GM18499 (cell line): ENCODE measurements at regions not wholly inside any gene's neighbourhood (a gene's known extent, or its start where the extent isn't known, plus 50 kb on each side); places are given as distances from the start of the nearest gene placed in this dataset.

Experiments
- ATAC-seq: cut with Tn5 transposase; IDR thresholded peaks from one replicate; pipeline ENCODE4 v1.9.1; 2021; ENCODE audit warnings: moderate number of reproducible peaks; ENCODE audit not compliant: insufficient read depth, unreplicated experiment

- ATAC-seq, result no peak
These were observed 71.7 kb upstream of the WIPF1 start for GRCh38 chr2:174669336-174669735.

DNA sequence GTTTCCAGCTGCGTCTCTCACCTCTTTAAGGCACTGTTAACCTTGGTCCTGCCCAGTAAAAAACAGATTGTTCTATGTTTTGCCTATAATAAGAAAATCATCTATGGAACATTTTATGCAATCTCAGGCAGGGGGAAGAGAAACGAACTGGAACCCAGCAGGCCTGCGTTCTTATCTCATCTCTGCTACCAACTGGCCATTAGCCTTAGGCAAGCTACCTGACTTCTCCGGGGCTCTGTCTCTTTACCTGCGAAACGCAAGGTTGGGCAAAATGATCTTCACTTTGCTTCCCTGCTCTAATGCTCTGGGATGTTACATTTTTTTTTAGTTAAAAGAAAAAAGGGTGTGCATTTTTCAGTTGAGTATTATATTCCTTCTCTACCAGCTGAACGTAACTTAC is 70.5 kb upstream of the WIPF1 start:
- ATAC-seq, result no peak

- no peak for ATAC-seq
These were observed 69.8 kb upstream of the WIPF1 start for GRCh38 chr2:174667250-174667860.

GRCh38 chr2:174666845-174667244 is 69.2 kb upstream of the WIPF1 start:
- no peak for ATAC-seq

- no peak for ATAC-seq
These were observed 68.7 kb upstream of the WIPF1 start for GRCh38 chr2:174666312-174666711.

DNA sequence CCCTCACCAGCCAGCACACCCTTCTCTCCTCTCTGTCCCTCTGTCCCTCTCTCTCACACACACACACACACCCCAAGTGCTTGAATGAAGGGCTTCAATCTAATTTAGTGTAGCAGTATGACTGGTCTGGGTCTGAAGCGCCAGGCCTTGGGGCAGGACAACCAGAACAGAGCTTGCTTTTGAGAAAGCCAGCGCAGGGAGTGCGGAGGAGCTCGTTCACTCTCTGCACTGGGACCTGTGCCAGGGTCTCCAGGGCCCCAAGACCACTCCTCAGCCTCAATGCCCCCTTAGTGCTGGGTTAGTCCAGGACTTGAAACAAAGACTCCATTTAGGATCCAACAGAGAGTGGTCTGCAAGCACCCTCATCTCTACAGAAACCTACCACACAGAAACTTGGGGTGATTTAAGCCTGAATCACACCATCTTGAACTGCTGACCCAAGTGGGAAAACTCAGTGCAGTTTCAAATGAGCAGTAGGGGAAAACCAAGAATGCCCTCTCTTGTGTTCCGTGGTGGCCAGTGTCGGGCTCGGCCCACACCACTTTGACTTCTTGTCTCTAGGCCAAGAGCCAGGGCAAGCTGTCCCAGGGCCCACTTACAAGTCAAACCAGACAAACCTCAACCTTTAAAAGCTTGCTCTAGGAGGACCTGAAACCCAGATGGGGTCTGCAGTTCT is 66.6 kb upstream of the WIPF1 start:
- ATAC-seq, result no peak

GRCh38 chr2:174663550-174663949 is 65.9 kb upstream of the WIPF1 start:
- no peak for ATAC-seq

DNA sequence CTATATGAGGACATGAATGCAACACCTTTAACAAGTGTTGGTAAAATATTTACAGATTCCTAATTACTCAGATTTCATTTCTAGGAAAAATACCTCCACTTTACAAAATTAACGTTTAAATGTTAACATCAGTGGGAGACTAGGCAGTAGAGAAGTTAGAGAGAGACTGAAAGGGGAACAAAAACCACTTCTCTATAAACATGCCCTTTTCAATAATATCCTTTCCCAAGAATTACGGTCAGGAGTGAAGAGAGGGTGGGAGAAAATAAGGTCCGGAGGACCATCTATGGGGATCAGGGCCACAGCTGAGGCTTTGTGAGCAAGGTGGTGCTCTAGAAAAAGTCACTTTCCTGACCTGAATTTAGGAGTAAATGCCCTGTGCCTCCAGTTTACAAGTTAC is 65.3 kb upstream of the WIPF1 start:
- ATAC-seq, result no peak

- no peak for ATAC-seq
These were observed 64.9 kb upstream of the WIPF1 start for GRCh38 chr2:174662459-174662858.

- no peak for ATAC-seq
These were observed 63.5 kb upstream of the WIPF1 start for GRCh38 chr2:174660984-174661675.

GRCh38 chr2:174659069-174659900 is 61.7 kb upstream of the WIPF1 start:
- ATAC-seq, result no peak

GRCh38 chr2:174656676-174657176 is 59.1 kb upstream of the WIPF1 start:
- ATAC-seq, result no peak

DNA sequence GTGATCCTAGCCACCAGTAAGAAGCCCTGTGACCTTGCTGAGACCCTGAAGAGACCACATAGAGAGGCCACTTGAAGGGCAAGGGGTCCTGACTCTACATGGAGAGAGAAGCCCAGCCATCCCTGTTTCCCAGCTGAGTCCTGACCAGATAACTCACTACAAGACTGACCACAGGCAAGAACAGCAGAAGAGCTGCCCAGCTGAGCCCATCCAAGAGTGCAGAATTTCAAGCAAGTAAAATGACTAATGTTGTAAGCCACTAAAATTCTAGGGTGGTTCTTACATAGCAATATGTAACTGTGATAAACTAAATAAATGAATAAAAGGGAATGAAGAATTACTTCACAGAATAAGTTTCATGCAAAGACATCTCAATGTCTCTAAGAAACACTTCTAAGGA is 58.4 kb upstream of the WIPF1 start:
- no peak for ATAC-seq

- ATAC-seq, result no peak
These were observed 56.9 kb upstream of the WIPF1 start for GRCh38 chr2:174654419-174654941.

DNA sequence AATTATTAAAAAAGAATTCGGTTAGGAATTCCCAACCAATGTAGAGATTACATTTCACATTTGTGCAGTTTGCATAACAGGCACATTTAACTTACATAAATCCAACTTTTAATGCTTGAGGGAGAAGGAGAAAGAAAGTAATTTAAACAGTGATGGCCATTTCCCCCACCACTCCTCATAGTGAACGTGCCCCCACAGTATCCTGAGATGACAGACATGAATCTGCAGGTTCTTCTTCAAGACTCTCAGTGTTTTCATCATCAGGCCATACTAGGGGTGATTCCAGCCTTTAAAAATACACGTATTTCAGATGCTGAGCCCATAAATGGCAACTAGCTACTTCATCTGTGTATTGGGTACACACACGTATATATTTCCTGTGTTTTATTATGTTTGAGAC is 51.3 kb upstream of the WIPF1 start:
- no peak for ATAC-seq
